ENCODE measurements at regions not wholly inside any gene's neighbourhood (a gene's known extent, or its start where the extent isn't known, plus 50 kb on each side); places are given as distances from the start of the nearest gene placed in this dataset.

GRCh38 chr5:114716955-114717354, 355.1 kb downstream of the KCNN2 start:
- TF ChIP-seq POLR2AphosphoS5 (IDR thresholded peaks at IDR 0.05) (no peak), POLR2A (IDR thresholded peaks at IDR 0.05; ENCODE audit: low read depth) (no peak), CTCF (IDR thresholded peaks at IDR 0.05) (no peak)

Measured in esophagus muscularis mucosa (tissue), 3 donors.